ENCODE measurements at regions not wholly inside any gene's neighbourhood (a gene's known extent, or its start where the extent isn't known, plus 50 kb on each side); places are given as distances from the start of the nearest gene placed in this dataset.
"Not testable (repeated sequence)": the region's sequence is repeated elsewhere in the genome, so short reads cannot be mapped to it uniquely, and the experiment has no call there.

- DNase-seq = no peak
- H3K9me3 ChIP-seq = no peaks in the 10 kb centered on the region
- H3K36me3 ChIP-seq (ENCODE audit: low read depth, missing control alignments) = no peaks in the 10 kb centered on the region
- H3K4me3 ChIP-seq = no peak overlapping the region
- H3K27me3 ChIP-seq = no peaks in the 10 kb centered on the region
- 95% methylated on average over 5 of the region's 5 CpGs for WGBS, 2 donors
- H3K27ac ChIP-seq = no peak overlapping the region
- intact Hi-C loops (cut with DNase I; ENCODE audit: low total_unique reads) = no loop called here
- H3K4me1 ChIP-seq = no peaks in the 10 kb centered on the region
- TF ChIP-seq, protein P1, sequence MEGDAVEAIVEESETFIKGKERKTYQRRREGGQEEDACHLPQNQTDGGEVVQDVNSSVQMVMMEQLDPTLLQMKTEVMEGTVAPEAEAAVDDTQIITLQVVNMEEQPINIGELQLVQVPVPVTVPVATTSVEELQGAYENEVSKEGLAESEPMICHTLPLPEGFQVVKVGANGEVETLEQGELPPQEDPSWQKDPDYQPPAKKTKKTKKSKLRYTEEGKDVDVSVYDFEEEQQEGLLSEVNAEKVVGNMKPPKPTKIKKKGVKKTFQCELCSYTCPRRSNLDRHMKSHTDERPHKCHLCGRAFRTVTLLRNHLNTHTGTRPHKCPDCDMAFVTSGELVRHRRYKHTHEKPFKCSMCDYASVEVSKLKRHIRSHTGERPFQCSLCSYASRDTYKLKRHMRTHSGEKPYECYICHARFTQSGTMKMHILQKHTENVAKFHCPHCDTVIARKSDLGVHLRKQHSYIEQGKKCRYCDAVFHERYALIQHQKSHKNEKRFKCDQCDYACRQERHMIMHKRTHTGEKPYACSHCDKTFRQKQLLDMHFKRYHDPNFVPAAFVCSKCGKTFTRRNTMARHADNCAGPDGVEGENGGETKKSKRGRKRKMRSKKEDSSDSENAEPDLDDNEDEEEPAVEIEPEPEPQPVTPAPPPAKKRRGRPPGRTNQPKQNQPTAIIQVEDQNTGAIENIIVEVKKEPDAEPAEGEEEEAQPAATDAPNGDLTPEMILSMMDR (IDR thresholded peaks at IDR 0.05) = no peak
- no peak for TF ChIP-seq POLR2A (IDR thresholded peaks at IDR 0.05)
Observed at GRCh38 chr9:110092792-110093191, 115.2 kb downstream of the C9orf152 start.

GRCh38 chr9:110093417-110093816, 114.5 kb downstream of the C9orf152 start:
- TF ChIP-seq, protein P1 (IDR thresholded peaks at IDR 0.05) = no peak
- TF ChIP-seq POLR2A (IDR thresholded peaks at IDR 0.05) = no peak
- 85 to 89% methylated on average over 2 of the region's 2 CpGs for WGBS, 2 donors
- no peak for DNase-seq
- H3K27ac ChIP-seq = no peak overlapping the region
- no peaks in the 10 kb centered on the region for H3K27me3 ChIP-seq
- H3K36me3 ChIP-seq (ENCODE audit: low read depth, missing control alignments) = no peaks in the 10 kb centered on the region
- H3K9me3 ChIP-seq = no peaks in the 10 kb centered on the region
- no peak overlapping the region for H3K4me3 ChIP-seq
- H3K4me1 ChIP-seq = no peaks in the 10 kb centered on the region
- intact Hi-C loops (cut with DNase I; ENCODE audit: low total_unique reads) = no loop called here

- TF ChIP-seq POLR2A (IDR thresholded peaks at IDR 0.05) = no peak
- TF ChIP-seq, protein P1 (IDR thresholded peaks at IDR 0.05) = no peak
- WGBS, 2 donors = 90 to 98% methylated on average over 4 of the region's 4 CpGs
- intact Hi-C loops (cut with DNase I; ENCODE audit: low total_unique reads) = no loop called here
- H3K27me3 ChIP-seq = no peaks in the 10 kb centered on the region
- no peak overlapping the region for H3K4me3 ChIP-seq
- H3K4me1 ChIP-seq = peaks cover 3% of the 10 kb centered on the region
- DNase-seq = no peak
- H3K27ac ChIP-seq = no peak overlapping the region
- no peaks in the 10 kb centered on the region for H3K9me3 ChIP-seq
- H3K36me3 ChIP-seq (ENCODE audit: low read depth, missing control alignments) = no peaks in the 10 kb centered on the region
Observed at GRCh38 chr9:110093871-110094270, 114.1 kb downstream of the C9orf152 start.

DNA sequence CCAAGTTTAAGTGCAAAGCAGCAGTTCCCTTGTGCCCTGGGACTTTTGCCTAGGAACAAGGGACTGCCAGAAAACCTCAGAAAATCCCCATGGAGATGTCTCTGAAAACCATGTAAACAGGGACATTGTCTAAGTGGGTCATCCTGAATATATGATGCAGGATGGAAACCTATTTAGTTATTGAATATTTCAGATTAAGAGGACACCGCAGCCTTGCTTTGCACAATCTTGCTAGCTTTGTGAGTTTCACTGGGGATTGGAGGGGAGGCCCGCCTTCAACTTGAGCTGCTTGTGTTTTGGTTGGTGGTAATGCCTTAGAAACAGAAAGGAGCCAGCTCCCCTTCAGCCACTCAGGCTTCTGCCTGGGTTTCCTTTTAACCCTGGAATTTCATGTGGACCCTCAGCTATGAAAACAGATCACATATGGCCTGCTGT, 112.8 kb downstream of the C9orf152 start:
- intact Hi-C loops (cut with DNase I; ENCODE audit: low total_unique reads) = no loop called here
- Histone ChIP-seq H3K9me3 (no peaks in the 10 kb centered on the region), H3K36me3 (ENCODE audit: low read depth, missing control alignments) (no peaks in the 10 kb centered on the region), H3K4me3 (no peak overlapping the region), H3K27me3 (no peaks in the 10 kb centered on the region), H3K27ac (no peak overlapping the region), H3K4me1 (peaks cover 4% of the 10 kb centered on the region)
- 70 to 77% methylated on average over 2 of the region's 2 CpGs for WGBS, 2 donors
- DNase-seq = no peak
- TF ChIP-seq, protein P1 (IDR thresholded peaks at IDR 0.05) = no peak
- TF ChIP-seq POLR2A (IDR thresholded peaks at IDR 0.05) = no peak

DNA sequence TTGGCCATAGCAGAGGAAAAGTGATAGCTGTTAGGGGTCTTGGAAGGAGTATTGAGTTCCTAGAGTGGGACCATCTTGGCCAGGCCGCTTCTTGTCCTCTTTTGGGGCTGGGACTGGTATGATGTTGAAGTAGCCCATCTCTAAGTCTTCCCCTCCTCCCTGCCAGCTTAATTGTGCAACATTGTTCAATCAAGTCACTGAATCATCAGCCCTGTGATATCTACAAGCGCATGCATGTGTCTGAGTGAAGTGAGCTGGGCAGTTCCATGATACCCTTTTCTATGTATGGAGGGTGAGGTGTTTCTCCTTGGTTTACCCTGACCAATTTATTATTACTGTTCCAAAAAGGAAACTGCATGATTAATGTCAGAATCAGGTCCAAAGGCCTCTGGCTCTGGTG, 112.2 kb downstream of the C9orf152 start:
- H3K4me1 ChIP-seq = peaks cover 4% of the 10 kb centered on the region
- DNase-seq = no peak

GRCh38 chr9:110096674-110097073, 111.3 kb downstream of the C9orf152 start:
- WGBS, 2 donors = 86 to 92% methylated on average over 3 of the region's 3 CpGs
- H3K27ac ChIP-seq; intact Hi-C loops (cut with DNase I; ENCODE audit: low total_unique reads); H3K36me3 ChIP-seq (ENCODE audit: low read depth, missing control alignments); H3K9me3 ChIP-seq; DNase-seq; H3K4me1 ChIP-seq; H3K27me3 ChIP-seq; H3K4me3 ChIP-seq: not testable (repeated sequence)

More for the DNA sequence above, 112.2 kb downstream of the C9orf152 start:
- Histone ChIP-seq H3K4me3 (no peak overlapping the region), H3K27ac (no peak overlapping the region), H3K27me3 (no peaks in the 10 kb centered on the region), H3K36me3 (ENCODE audit: low read depth, missing control alignments) (no peaks in the 10 kb centered on the region), H3K9me3 (no peaks in the 10 kb centered on the region)
- intact Hi-C loops (cut with DNase I; ENCODE audit: low total_unique reads) = no loop called here
- WGBS, 2 donors = 95 to 97% methylated on average over 2 of the region's 2 CpGs
- TF ChIP-seq, protein P1 (IDR thresholded peaks at IDR 0.05) = no peak
- TF ChIP-seq POLR2A (IDR thresholded peaks at IDR 0.05) = no peak

Data from testis (tissue), 2 donors.